KMS-11 (cell line): ENCODE measurements at regions not wholly inside any gene's neighbourhood (a gene's known extent, or its start where the extent isn't known, plus 50 kb on each side); places are given as distances from the start of the nearest gene placed in this dataset.

Experiments used
- H2AFZ ChIP-seq: fragments of 200-600 bp; sonication (generic); 2 replicates; pipeline ENCODE4 v1.6.1; 2016; ENCODE audit warnings: antibody characterized with exemption, mixed run types, low read depth
- H3K27ac ChIP-seq: fragments of 200-600 bp; sonication (generic); 2 replicates; pipeline ENCODE4 v1.6.1; 2016; ENCODE audit warnings: mild to moderate bottlenecking, mixed run types
- H3K27me3 ChIP-seq: fragments of 200-600 bp; sonication (generic); 2 replicates; pipeline ENCODE4 v1.6.1; 2017; ENCODE audit warnings: mild to moderate bottlenecking, low read depth, mixed run types, moderate library complexity; ENCODE audit not compliant: insufficient read depth
- H3K36me3 ChIP-seq: fragments of 200-600 bp; sonication (generic); 2 replicates; pipeline ENCODE4 v1.6.1; 2017; ENCODE audit warnings: mild to moderate bottlenecking, mixed run types; ENCODE audit not compliant: insufficient read depth
- H3K4me1 ChIP-seq: fragments of 200-600 bp; sonication (generic); 2 replicates; pipeline ENCODE4 v1.6.1; 2016; ENCODE audit warnings: mild to moderate bottlenecking, low read depth, mixed run types; ENCODE audit not compliant: poor library complexity, severe bottlenecking
- H3K4me2 ChIP-seq: fragments of 200-600 bp; sonication (generic); 2 replicates; pipeline ENCODE4 v1.7.0; 2016; ENCODE audit warnings: mild to moderate bottlenecking, mixed run types
- H3K4me3 ChIP-seq: fragments of 200-600 bp; sonication (generic); IDR thresholded peaks from 2 replicates; pipeline ENCODE4 v1.6.1; 2017; ENCODE audit warnings: low read depth, low read length, mixed read lengths; ENCODE audit not compliant: insufficient read depth
- H3K79me2 ChIP-seq: fragments of 200-600 bp; sonication (generic); 2 replicates; pipeline ENCODE4 v1.6.1; 2016; ENCODE audit warnings: low read depth, mixed run types; ENCODE audit not compliant: insufficient read depth
- H3K9ac ChIP-seq: fragments of 200-600 bp; sonication (generic); 2 replicates; pipeline ENCODE4 v1.6.1; 2016; ENCODE audit warnings: mild to moderate bottlenecking, mixed run types
- H4K20me1 ChIP-seq: fragments of 200-600 bp; sonication (generic); 2 replicates; pipeline ENCODE4 v1.6.1; 2016; ENCODE audit warnings: mild to moderate bottlenecking, mixed run types; ENCODE audit not compliant: insufficient read depth
- CTCF ChIP-seq: fragments of 200-600 bp; sonication (generic); conservative IDR thresholded peaks from 2 replicates; pipeline ENCODE4 v1.6.1; 2017; ENCODE audit warnings: low read depth, mild to moderate bottlenecking, antibody characterized with exemption, low read length, moderate library complexity, mixed read lengths

DNA sequence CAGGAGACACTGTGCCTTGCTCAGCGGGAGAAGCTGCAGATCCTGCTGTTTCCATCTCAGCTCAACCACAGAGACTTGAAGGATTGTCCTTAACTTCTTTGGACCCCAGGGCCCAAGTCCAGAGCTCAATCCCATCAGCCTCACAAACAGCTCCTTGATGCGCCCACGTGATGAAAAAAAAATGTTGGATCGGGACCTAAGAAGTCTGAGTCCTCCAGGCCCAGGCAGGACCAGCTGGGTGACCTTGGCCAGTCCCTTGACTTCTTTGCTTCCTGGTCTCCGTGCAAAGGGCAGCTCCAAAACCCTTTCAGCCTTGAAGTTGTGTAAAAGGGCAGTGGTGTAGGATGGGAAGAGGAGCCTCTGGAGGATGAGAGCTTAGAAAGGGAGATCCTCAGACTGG is 175.5 kb downstream of the ZFP36L2 start:
- no peak overlapping the region for H3K27ac ChIP-seq
- H3K9ac ChIP-seq: no peak overlapping the region
- H3K79me2 ChIP-seq: no peaks in the 10 kb centered on the region
- no peak for TF ChIP-seq CTCF
- no peaks in the 10 kb centered on the region for H4K20me1 ChIP-seq
- no peaks in the 10 kb centered on the region for H3K36me3 ChIP-seq
- H2AFZ ChIP-seq: no peak overlapping the region
- no peak overlapping the region for H3K4me2 ChIP-seq
- H3K27me3 ChIP-seq: no peaks in the 10 kb centered on the region
- H3K4me1 ChIP-seq: no peaks in the 10 kb centered on the region
- no peak overlapping the region for H3K4me3 ChIP-seq

GRCh38 chr2:43049836-43050801 is 176.3 kb downstream of the ZFP36L2 start:
- no peaks in the 10 kb centered on the region for H3K79me2 ChIP-seq
- H3K27me3 ChIP-seq: no peaks in the 10 kb centered on the region
- no peaks in the 10 kb centered on the region for H3K4me1 ChIP-seq
- no peak for TF ChIP-seq CTCF
- H3K4me2 ChIP-seq: no peak overlapping the region
- no peak overlapping the region for H2AFZ ChIP-seq
- no peak overlapping the region for H3K27ac ChIP-seq
- no peaks in the 10 kb centered on the region for H3K36me3 ChIP-seq
- no peaks in the 10 kb centered on the region for H4K20me1 ChIP-seq
- H3K9ac ChIP-seq: no peak overlapping the region
- H3K4me3 ChIP-seq: no peak overlapping the region

GRCh38 chr2:43047187-43047780 is 179.1 kb downstream of the ZFP36L2 start:
- Histone ChIP-seq H3K79me2 (no peaks in the 10 kb centered on the region), H4K20me1 (no peaks in the 10 kb centered on the region), H3K4me1 (no peaks in the 10 kb centered on the region), H3K27me3 (no peaks in the 10 kb centered on the region), H3K4me3 (no peak overlapping the region), H3K27ac (no peak overlapping the region), H3K36me3 (no peaks in the 10 kb centered on the region), H2AFZ (no peak overlapping the region), H3K9ac (no peak overlapping the region), H3K4me2 (no peak overlapping the region)
- no peak for TF ChIP-seq CTCF

- Histone ChIP-seq H3K27ac (no peak overlapping the region), H3K27me3 (no peaks in the 10 kb centered on the region), H3K36me3 (no peaks in the 10 kb centered on the region), H2AFZ (no peak overlapping the region), H3K4me1 (no peaks in the 10 kb centered on the region), H3K79me2 (no peaks in the 10 kb centered on the region), H3K9ac (no peak overlapping the region), H3K4me2 (no peak overlapping the region), H4K20me1 (no peaks in the 10 kb centered on the region), H3K4me3 (no peak overlapping the region)
- no peak for TF ChIP-seq CTCF
These were observed 180.5 kb downstream of the ZFP36L2 start for GRCh38 chr2:43045866-43046265.
